ENCODE measurements at regions not wholly inside any gene's neighbourhood (a gene's known extent, or its start where the extent isn't known, plus 50 kb on each side); places are given as distances from the start of the nearest gene placed in this dataset.

- Histone ChIP-seq H3K4me2 (ENCODE audit: low read length) (no peak overlapping the region), H4K20me1 (ENCODE audit: low read length) (no peaks in the 10 kb centered on the region), H3K79me2 (ENCODE audit: low read length) (no peaks in the 10 kb centered on the region), H3K27ac (ENCODE audit: low read length) (no peak overlapping the region), H3F3A (ENCODE audit: low read length, unreplicated experiment) (no peaks in the 10 kb centered on the region), H3K36me3 (ENCODE audit: low read depth, low read length) (no peaks in the 10 kb centered on the region), H3K4me1 (ENCODE audit: insufficient read depth, low read length) (no peaks in the 10 kb centered on the region), H3K9me3 (ENCODE audit: low read length) (no peaks in the 10 kb centered on the region), H3K9me2 (replicated peaks; ENCODE audit: low read length) (no peaks in the 10 kb centered on the region), H3K9ac (ENCODE audit: low read length) (no peak overlapping the region), H3K4me3 (ENCODE audit: low read length) (no peak overlapping the region), H2AFZ (ENCODE audit: low read length) (no peak overlapping the region), H3K27me3 (ENCODE audit: low read length) (no peaks in the 10 kb centered on the region)
- POLR2A ChIA-PET (ENCODE audit: unreplicated experiment), result no interaction called here
- intact Hi-C loops (cut with micrococcal nuclease), result no loop called here
- no TSS peak for BruUV-seq (replicated peaks)
- no peak for TF ChIP-seq EZH2phosphoT487 (IDR thresholded peaks at IDR 0.05; ENCODE audit: borderline replicate concordance, low read length)
- TF ChIP-seq CTCF (conservative IDR thresholded peaks at IDR 0.05; ENCODE audit: low read depth, low read length), result no peak
- TF ChIP-seq EZH2 (IDR thresholded peaks at IDR 0.05; ENCODE audit: low read length, unreplicated experiment), result no peak
- CTCF ChIA-PET, result no interaction called here
- DNase-seq (no peak), ATAC-seq (no peak)
Measured at GRCh38 chr22:48887394-48888332, 940.0 kb downstream of the BRD1 start.

GRCh38 chr22:48886604-48887393, 940.9 kb downstream of the BRD1 start:
- DNase-seq (no peak), ATAC-seq (no peak)
- intact Hi-C loops (cut with micrococcal nuclease), result no loop called here
- Histone ChIP-seq H3K9me3 (ENCODE audit: low read length) (no peaks in the 10 kb centered on the region), H3K9me2 (replicated peaks; ENCODE audit: low read length) (no peaks in the 10 kb centered on the region), H3K79me2 (ENCODE audit: low read length) (no peaks in the 10 kb centered on the region), H2AFZ (ENCODE audit: low read length) (no peak overlapping the region), H3K36me3 (ENCODE audit: low read depth, low read length) (no peaks in the 10 kb centered on the region), H3K4me3 (ENCODE audit: low read length) (no peak overlapping the region), H3K27ac (ENCODE audit: low read length) (no peak overlapping the region), H3K4me1 (ENCODE audit: insufficient read depth, low read length) (no peaks in the 10 kb centered on the region), H4K20me1 (ENCODE audit: low read length) (no peaks in the 10 kb centered on the region), H3K9ac (ENCODE audit: low read length) (no peak overlapping the region), H3F3A (ENCODE audit: low read length, unreplicated experiment) (no peaks in the 10 kb centered on the region), H3K27me3 (ENCODE audit: low read length) (no peaks in the 10 kb centered on the region), H3K4me2 (ENCODE audit: low read length) (no peak overlapping the region)
- ChIA-PET CTCF (no interaction called here), POLR2A (ENCODE audit: unreplicated experiment) (no interaction called here)
- BruUV-seq (replicated peaks), result no TSS peak
- no peak for TF ChIP-seq CTCF (conservative IDR thresholded peaks at IDR 0.05; ENCODE audit: low read depth, low read length)
- no peak for TF ChIP-seq EZH2phosphoT487 (IDR thresholded peaks at IDR 0.05; ENCODE audit: borderline replicate concordance, low read length)
- no peak for TF ChIP-seq EZH2 (IDR thresholded peaks at IDR 0.05; ENCODE audit: low read length, unreplicated experiment)

All from PC-3 (cell line).